ENCODE measurements at regions not wholly inside any gene's neighbourhood (a gene's known extent, or its start where the extent isn't known, plus 50 kb on each side); places are given as distances from the start of the nearest gene placed in this dataset.

DNA sequence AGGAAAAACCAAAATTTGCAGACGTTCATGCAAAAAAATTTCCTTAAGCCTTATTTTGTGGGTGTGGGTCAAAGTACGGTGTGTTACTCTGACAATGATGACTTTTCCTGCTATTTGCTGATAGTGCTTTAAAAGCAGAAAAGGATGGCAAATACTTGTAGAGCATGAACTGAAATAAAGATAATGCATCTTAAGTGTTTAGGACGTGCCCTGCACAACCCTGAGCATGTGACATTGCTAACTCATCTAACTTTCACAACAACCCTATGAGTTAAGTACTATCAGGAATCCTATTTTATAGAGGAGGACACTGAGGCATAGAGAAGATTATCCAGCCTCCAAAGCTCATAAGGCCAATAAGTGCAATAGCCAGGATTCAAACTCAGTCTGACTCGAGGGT, 143.3 kb downstream of the RNF152 start:
- TF ChIP-seq, protein P1, sequence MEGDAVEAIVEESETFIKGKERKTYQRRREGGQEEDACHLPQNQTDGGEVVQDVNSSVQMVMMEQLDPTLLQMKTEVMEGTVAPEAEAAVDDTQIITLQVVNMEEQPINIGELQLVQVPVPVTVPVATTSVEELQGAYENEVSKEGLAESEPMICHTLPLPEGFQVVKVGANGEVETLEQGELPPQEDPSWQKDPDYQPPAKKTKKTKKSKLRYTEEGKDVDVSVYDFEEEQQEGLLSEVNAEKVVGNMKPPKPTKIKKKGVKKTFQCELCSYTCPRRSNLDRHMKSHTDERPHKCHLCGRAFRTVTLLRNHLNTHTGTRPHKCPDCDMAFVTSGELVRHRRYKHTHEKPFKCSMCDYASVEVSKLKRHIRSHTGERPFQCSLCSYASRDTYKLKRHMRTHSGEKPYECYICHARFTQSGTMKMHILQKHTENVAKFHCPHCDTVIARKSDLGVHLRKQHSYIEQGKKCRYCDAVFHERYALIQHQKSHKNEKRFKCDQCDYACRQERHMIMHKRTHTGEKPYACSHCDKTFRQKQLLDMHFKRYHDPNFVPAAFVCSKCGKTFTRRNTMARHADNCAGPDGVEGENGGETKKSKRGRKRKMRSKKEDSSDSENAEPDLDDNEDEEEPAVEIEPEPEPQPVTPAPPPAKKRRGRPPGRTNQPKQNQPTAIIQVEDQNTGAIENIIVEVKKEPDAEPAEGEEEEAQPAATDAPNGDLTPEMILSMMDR (IDR thresholded peaks at IDR 0.05; ENCODE audit: extremely low read depth in 1 of 2, insufficient read depth in 1 of 2, low read depth in 1 of 2, low read length in 2 of 2): no peak
- TF ChIP-seq EZH2 (IDR thresholded peaks at IDR 0.05; ENCODE audit: borderline replicate concordance, low read depth, low read length, severe bottlenecking) (no peak), POLR2A (IDR thresholded peaks at IDR 0.05; ENCODE audit: low read depth, low read length) (no peak), GATA2 (IDR thresholded peaks at IDR 0.05; ENCODE audit: insufficient read depth, insufficient read length, low read depth, low read length) (no peak)

Measured in endothelial cell of umbilical vein (primary cell).